ENCODE measurements at regions not wholly inside any gene's neighbourhood (a gene's known extent, or its start where the extent isn't known, plus 50 kb on each side); places are given as distances from the start of the nearest gene placed in this dataset.

GRCh38 chr1:58911841-58912499, 128.1 kb upstream of the JUN start:
- no peak overlapping the region for H3K4me3 ChIP-seq (replicated peaks in 1 of 3)
- intact Hi-C loops (cut with DNase I), result no loop called here
- H3K27me3 ChIP-seq, result no peaks in the 10 kb centered on the region
- H3K9me3 ChIP-seq, result no peaks in the 10 kb centered on the region
- no peak for DNase-seq
- no peak overlapping the region for H3K27ac ChIP-seq
- H3K36me3 ChIP-seq, result no peaks in the 10 kb centered on the region
- no peaks in the 10 kb centered on the region for H3K4me1 ChIP-seq
- no peak for TF ChIP-seq CTCF (IDR thresholded peaks at IDR 0.05)
- no peak for TF ChIP-seq POLR2A (IDR thresholded peaks at IDR 0.05)
- 88% methylated on average over 7 of the region's 7 CpGs for WGBS, 2 donors

- Histone ChIP-seq H3K36me3 (no peaks in the 10 kb centered on the region), H3K27me3 (no peaks in the 10 kb centered on the region), H3K4me3 (replicated peaks in 1 of 3) (no peak overlapping the region), H3K27ac (no peak overlapping the region), H3K9me3 (no peaks in the 10 kb centered on the region), H3K4me1 (no peaks in the 10 kb centered on the region)
- DNase-seq, result no peak
- TF ChIP-seq POLR2A (IDR thresholded peaks at IDR 0.05), result no peak
- TF ChIP-seq CTCF (IDR thresholded peaks at IDR 0.05), result no peak
- intact Hi-C loops (cut with DNase I), result no loop called here
Observed at GRCh38 chr1:58914925-58915324, 131.1 kb upstream of the JUN start.

- DNase-seq, result no peak
- WGBS, 2 donors, result 91% methylated on average over 4 of the region's 4 CpGs
- no peaks in the 10 kb centered on the region for H3K27me3 ChIP-seq
- no peak overlapping the region for H3K27ac ChIP-seq
- no peak overlapping the region for H3K4me3 ChIP-seq (replicated peaks in 1 of 3)
- H3K36me3 ChIP-seq, result no peaks in the 10 kb centered on the region
- TF ChIP-seq CTCF (IDR thresholded peaks at IDR 0.05) (no peak), POLR2A (IDR thresholded peaks at IDR 0.05) (no peak)
- H3K4me1 ChIP-seq, result peaks cover 4 to 7% of the 10 kb centered on the region in 2 donors
- intact Hi-C loops (cut with DNase I), result no loop called here
- H3K9me3 ChIP-seq, result no peaks in the 10 kb centered on the region
Observed at GRCh38 chr1:58917436-58917835, 133.6 kb upstream of the JUN start.

GRCh38 chr1:58919226-58919958, 135.5 kb upstream of the JUN start:
- Histone ChIP-seq H3K27me3 (no peaks in the 10 kb centered on the region), H3K9me3 (no peaks in the 10 kb centered on the region), H3K4me1 (peaks cover 10 to 15% of the 10 kb centered on the region in 2 donors), H3K27ac (no peak overlapping the region), H3K4me3 (replicated peaks in 1 of 3) (no peak overlapping the region), H3K36me3 (no peaks in the 10 kb centered on the region)
- intact Hi-C loops (cut with DNase I), result no loop called here
- TF ChIP-seq POLR2A (IDR thresholded peaks at IDR 0.05) (no peak), CTCF (IDR thresholded peaks at IDR 0.05) (no peak)
- 90 to 94% methylated on average over 9 of the region's 9 CpGs for WGBS, 2 donors
- DNase-seq, result no peak

- Histone ChIP-seq H3K4me1 (peaks cover 10 to 15% of the 10 kb centered on the region in 2 donors), H3K4me3 (replicated peaks in 1 of 3) (no peak overlapping the region), H3K9me3 (no peaks in the 10 kb centered on the region), H3K27me3 (no peaks in the 10 kb centered on the region), H3K36me3 (no peaks in the 10 kb centered on the region), H3K27ac (no peak overlapping the region)
- WGBS, 2 donors, result 90 to 92% methylated on average over 4 of the region's 4 CpGs
- no peak for DNase-seq
- TF ChIP-seq POLR2A (IDR thresholded peaks at IDR 0.05) (no peak), CTCF (IDR thresholded peaks at IDR 0.05) (no peak)
- intact Hi-C loops (cut with DNase I), result loop anchor here (10.0 kb wide), 1 partner anchor 125 kb away; no protein-coding TSS in a partner anchor
Observed at GRCh38 chr1:58919959-58920321, 136.1 kb upstream of the JUN start.

All from thyroid gland (tissue), 4 donors.